GM13976 (cell line): ENCODE measurements at regions not wholly inside any gene's neighbourhood (a gene's known extent, or its start where the extent isn't known, plus 50 kb on each side); places are given as distances from the start of the nearest gene placed in this dataset.

ENCODE experiments used
- DNase-seq: peaks from one replicate; pipeline ENCODE4 v3.0.0; 2012; ENCODE audit warnings: low spot score
- in situ Hi-C: fragments of 300-500 bp; cut with MboI; formaldehyde crosslinking; loops from one replicate; pipeline ENCODE4 v1.12.0; 2022; ENCODE audit warnings: low sequenced_read_pairs, mixed read lengths, inconsistent platforms; ENCODE audit not compliant: unreplicated experiment
- TF ChIP-seq, protein P1 (sequence below): IDR thresholded peaks from 2 replicates; pipeline ENCODE4 v1.5.1; 2012; ENCODE audit warnings: borderline replicate concordance, mild to moderate bottlenecking; ENCODE audit not compliant: insufficient read depth; ENCODE audit errors: extremely low read depth, missing control alignments, control extremely low read depth

DNA sequence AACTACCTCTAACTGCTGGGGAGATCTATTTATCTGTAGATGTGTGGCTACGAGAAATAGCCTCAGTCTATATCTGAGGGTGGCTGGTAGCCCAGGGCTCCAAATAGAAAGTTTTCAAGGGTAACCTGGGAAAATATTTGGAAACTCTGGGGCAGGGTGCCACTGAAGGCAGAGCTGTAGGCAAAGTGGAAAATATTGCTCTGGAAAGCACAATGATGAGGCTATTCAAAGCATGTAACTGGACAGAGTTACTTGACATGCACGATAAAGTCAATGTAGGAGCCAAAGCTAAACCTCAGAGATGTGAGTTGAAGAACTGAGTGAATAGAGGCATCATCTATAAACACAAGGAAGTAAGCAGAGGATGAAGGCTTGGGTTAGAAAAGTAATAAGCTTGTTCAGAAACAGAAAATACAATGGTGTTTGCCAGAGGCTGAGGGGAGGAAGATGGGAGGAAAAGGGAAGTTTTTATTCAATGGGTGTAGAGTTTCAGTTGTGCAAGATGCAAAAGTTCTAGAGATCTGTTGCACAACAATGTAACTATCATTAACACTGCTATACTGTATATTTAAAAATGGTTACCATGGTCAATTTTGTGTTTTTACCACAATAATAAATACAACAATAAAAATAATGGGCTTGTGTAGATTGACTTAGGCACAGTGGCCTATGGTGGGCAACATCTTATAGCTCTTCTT lies 171.6 kb downstream of the MBD2 start:
- no peak for DNase-seq
- in situ Hi-C loops, result no loop called here

DNA sequence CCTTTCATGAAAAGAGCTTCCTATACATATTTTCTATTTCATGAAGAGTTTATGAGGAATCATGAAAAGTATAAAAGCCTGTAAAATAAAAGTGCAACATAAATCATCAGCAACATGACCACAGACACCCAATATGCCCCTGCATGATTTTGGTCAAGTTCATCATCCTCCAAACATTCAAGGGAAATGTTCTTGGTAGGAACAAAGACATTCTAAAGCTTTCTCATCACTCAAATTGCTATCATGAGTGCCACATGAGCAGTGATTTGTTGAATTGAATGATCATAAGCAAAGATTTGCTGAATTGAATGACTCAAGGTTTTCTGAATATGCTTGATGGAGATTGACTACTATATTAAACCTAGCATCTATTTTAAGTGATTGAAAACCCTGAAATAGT lies 172.2 kb downstream of the MBD2 start:
- in situ Hi-C loops, result no loop called here
- TF ChIP-seq, protein P1, sequence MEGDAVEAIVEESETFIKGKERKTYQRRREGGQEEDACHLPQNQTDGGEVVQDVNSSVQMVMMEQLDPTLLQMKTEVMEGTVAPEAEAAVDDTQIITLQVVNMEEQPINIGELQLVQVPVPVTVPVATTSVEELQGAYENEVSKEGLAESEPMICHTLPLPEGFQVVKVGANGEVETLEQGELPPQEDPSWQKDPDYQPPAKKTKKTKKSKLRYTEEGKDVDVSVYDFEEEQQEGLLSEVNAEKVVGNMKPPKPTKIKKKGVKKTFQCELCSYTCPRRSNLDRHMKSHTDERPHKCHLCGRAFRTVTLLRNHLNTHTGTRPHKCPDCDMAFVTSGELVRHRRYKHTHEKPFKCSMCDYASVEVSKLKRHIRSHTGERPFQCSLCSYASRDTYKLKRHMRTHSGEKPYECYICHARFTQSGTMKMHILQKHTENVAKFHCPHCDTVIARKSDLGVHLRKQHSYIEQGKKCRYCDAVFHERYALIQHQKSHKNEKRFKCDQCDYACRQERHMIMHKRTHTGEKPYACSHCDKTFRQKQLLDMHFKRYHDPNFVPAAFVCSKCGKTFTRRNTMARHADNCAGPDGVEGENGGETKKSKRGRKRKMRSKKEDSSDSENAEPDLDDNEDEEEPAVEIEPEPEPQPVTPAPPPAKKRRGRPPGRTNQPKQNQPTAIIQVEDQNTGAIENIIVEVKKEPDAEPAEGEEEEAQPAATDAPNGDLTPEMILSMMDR, result no peak
- DNase-seq, result no peak

More for the DNA sequence above, 171.6 kb downstream of the MBD2 start:
- TF ChIP-seq, protein P1, result no peak

DNA sequence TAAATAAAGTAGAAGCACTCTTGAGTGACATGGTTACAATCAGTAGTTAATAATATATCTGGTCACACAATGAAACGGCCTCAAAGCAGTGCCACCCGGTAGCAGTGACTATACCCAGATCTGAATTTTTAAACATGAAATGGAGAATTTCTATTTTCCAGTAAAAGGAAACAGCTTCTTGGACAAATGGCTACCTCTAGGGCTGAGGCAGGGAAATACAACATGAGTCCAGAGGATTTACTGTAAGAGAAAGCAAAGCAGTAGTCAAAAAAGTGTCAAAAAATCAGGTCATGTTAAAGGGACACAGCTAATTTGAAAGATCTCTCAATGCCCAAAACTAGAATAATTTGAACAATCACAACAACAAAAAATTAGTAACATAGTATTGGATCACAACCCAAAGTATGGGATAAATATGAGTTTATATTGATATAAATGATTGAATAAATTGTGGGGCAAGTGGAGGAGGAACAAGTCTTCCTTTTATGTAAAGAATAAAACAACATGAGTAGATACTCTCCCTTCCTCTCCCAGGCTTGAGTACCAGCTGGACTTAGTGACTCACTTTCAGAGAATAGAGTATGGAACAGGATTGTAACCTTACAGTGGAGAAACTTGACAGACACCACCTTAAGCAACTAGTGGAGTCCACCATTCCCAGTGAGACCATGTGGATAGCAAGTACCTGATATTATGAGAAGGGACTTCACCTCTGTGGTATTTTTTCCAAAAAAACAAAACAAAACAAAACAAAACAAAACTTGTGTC lies 180.8 kb downstream of the MBD2 start:
- no peak for DNase-seq
- in situ Hi-C loops, result no loop called here
- TF ChIP-seq, protein P1, result no peak

DNA sequence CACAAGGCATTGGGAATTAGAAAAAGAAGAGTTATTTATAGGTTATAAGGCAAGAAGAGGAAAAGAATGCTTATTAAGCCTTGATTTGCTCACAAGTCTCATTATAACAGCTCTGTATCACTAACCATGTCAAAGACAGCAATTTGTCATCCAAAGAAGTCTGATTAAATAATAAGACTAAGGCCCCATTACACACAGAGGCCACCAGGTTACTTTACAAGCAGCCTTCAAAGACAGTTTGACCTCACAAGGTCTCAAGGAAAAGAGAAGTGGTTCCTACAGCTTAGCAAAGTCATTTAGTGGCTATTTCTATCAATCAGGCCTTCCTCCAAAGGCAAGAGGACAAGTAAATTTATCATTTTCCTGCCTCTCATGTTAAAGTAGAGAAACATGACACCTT lies 188.5 kb downstream of the MBD2 start:
- TF ChIP-seq, protein P1, result no peak
- no peak for DNase-seq
- in situ Hi-C loops, result no loop called here

DNA sequence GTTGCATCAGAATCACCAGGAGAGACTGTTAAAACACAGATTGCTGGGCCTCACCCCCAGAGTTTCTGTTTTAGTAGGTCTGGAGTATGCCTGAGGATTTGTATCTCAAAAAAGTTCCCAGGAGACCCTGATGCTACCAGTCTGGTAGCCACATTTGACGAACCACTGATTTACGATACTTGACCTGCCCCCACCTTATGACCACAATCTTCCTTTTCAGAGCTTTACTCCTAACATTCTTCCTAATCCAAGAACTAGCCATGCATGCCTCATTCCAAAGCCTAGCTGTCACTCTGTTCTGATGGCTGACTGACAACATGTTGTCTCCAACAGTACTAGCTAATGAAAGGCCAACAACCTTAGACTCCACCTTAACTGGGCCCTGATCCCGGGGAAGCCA lies 191.4 kb downstream of the MBD2 start:
- no peak for DNase-seq
- in situ Hi-C loops, result no loop called here
- TF ChIP-seq, protein P1, result no peak

DNA sequence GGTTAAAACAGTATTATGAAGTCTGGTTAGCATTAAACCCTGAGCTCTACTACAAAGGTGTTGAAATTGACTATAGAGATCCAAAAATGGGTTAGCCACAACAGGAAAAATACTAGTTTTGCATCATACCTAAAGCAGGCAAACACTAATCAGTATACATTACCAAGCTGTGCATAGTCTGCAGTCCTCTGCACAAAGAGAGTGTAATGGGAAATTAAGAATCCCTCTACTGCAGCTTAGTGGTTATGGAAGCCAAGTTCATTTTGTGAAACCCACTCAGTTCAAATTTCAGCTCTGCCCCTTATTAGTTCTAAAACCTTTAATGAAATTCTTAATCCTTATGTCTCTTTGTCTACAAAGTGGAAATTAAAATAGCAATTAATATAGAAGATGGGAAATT lies 192.1 kb downstream of the MBD2 start:
- no peak for DNase-seq
- TF ChIP-seq, protein P1, result no peak
- in situ Hi-C loops, result no loop called here

DNA sequence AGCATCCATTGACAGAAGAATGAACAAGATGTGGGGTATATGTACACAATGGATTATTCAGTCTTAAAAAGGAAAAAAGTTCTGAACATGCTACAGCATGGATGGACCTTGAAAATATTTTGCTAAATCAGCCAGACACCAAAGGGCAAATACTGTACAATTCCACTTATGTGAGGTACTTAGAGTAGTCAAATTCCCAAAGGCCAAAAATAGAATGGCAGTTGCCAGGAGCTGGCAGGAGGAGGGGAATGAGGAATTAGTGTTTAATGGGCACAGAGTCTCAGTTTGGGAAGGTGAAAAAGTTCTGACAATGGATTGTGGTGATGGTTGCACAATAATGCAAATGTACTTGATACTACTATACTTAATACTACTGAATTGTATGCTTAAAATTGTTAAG lies 193.2 kb downstream of the MBD2 start:
- in situ Hi-C loops, result no loop called here
- no peak for DNase-seq
- TF ChIP-seq, protein P1, result no peak
